ENCODE measurements at regions not wholly inside any gene's neighbourhood (a gene's known extent, or its start where the extent isn't known, plus 50 kb on each side); places are given as distances from the start of the nearest gene placed in this dataset.

- no peak for TF ChIP-seq EZH2phosphoT487 (IDR thresholded peaks at IDR 0.05; ENCODE audit: borderline replicate concordance)
- TF ChIP-seq CTCF (conservative IDR thresholded peaks at IDR 0.05; ENCODE audit: low read length), result no peak
- H3K36me3 ChIP-seq (ENCODE audit: insufficient read depth, low read length), result no peaks in the 10 kb centered on the region
- H3K79me2 ChIP-seq (ENCODE audit: insufficient read depth, low read length), result no peaks in the 10 kb centered on the region
- no peaks in the 10 kb centered on the region for H3F3A ChIP-seq (ENCODE audit: low read depth)
- no peak overlapping the region for H3K9ac ChIP-seq (ENCODE audit: low read depth, low read length, poor library complexity, severe bottlenecking)
- no peak overlapping the region for H3K4me3 ChIP-seq (ENCODE audit: low read length, poor library complexity, severe bottlenecking)
- H2AFZ ChIP-seq (ENCODE audit: low read length), result no peak overlapping the region
- no peaks in the 10 kb centered on the region for H3K9me3 ChIP-seq (ENCODE audit: insufficient read depth, low read depth, low read length)
- peaks cover 15% of the 10 kb centered on the region for H3K4me1 ChIP-seq (ENCODE audit: insufficient read depth, low read length, poor library complexity, severe bottlenecking)
- H4K20me1 ChIP-seq (ENCODE audit: insufficient read depth, low read length, poor library complexity, severe bottlenecking), result no peaks in the 10 kb centered on the region
- no peak overlapping the region for H3K4me2 ChIP-seq (ENCODE audit: low read depth, low read length, poor library complexity, severe bottlenecking)
- H3K27me3 ChIP-seq (ENCODE audit: insufficient read depth, low read length, poor library complexity, severe bottlenecking), result no peaks in the 10 kb centered on the region
- H3K9me2 ChIP-seq (replicated peaks; ENCODE audit: low read depth, low read length), result no peaks in the 10 kb centered on the region
Measured at GRCh38 chr10:30749385-30749784, 119.8 kb upstream of the LYZL2 start.

- Histone ChIP-seq H3K79me2 (ENCODE audit: insufficient read depth, low read length) (no peaks in the 10 kb centered on the region), H3F3A (ENCODE audit: low read depth) (no peaks in the 10 kb centered on the region), H3K27me3 (ENCODE audit: insufficient read depth, low read length, poor library complexity, severe bottlenecking) (no peaks in the 10 kb centered on the region), H3K9me2 (replicated peaks; ENCODE audit: low read depth, low read length) (no peaks in the 10 kb centered on the region), H3K4me3 (ENCODE audit: low read length, poor library complexity, severe bottlenecking) (no peak overlapping the region), H4K20me1 (ENCODE audit: insufficient read depth, low read length, poor library complexity, severe bottlenecking) (no peaks in the 10 kb centered on the region), H3K4me1 (ENCODE audit: insufficient read depth, low read length, poor library complexity, severe bottlenecking) (peaks cover 15% of the 10 kb centered on the region), H3K9ac (ENCODE audit: low read depth, low read length, poor library complexity, severe bottlenecking) (no peak overlapping the region), H2AFZ (ENCODE audit: low read length) (no peak overlapping the region), H3K4me2 (ENCODE audit: low read depth, low read length, poor library complexity, severe bottlenecking) (no peak overlapping the region), H3K9me3 (ENCODE audit: insufficient read depth, low read depth, low read length) (no peaks in the 10 kb centered on the region), H3K36me3 (ENCODE audit: insufficient read depth, low read length) (no peaks in the 10 kb centered on the region)
- TF ChIP-seq CTCF (conservative IDR thresholded peaks at IDR 0.05; ENCODE audit: low read length), result no peak
- no peak for TF ChIP-seq EZH2phosphoT487 (IDR thresholded peaks at IDR 0.05; ENCODE audit: borderline replicate concordance)
Measured at GRCh38 chr10:30748152-30748973, 118.8 kb upstream of the LYZL2 start.

GRCh38 chr10:30747633-30748032 is 118.1 kb upstream of the LYZL2 start:
- Histone ChIP-seq H3K4me1 (ENCODE audit: insufficient read depth, low read length, poor library complexity, severe bottlenecking) (peaks cover 15% of the 10 kb centered on the region), H3K4me2 (ENCODE audit: low read depth, low read length, poor library complexity, severe bottlenecking) (no peak overlapping the region), H3K36me3 (ENCODE audit: insufficient read depth, low read length) (no peaks in the 10 kb centered on the region), H3F3A (ENCODE audit: low read depth) (no peaks in the 10 kb centered on the region), H2AFZ (ENCODE audit: low read length) (no peak overlapping the region), H3K4me3 (ENCODE audit: low read length, poor library complexity, severe bottlenecking) (no peak overlapping the region), H3K9me2 (replicated peaks; ENCODE audit: low read depth, low read length) (no peaks in the 10 kb centered on the region), H4K20me1 (ENCODE audit: insufficient read depth, low read length, poor library complexity, severe bottlenecking) (no peaks in the 10 kb centered on the region), H3K79me2 (ENCODE audit: insufficient read depth, low read length) (no peaks in the 10 kb centered on the region), H3K9me3 (ENCODE audit: insufficient read depth, low read depth, low read length) (no peaks in the 10 kb centered on the region), H3K9ac (ENCODE audit: low read depth, low read length, poor library complexity, severe bottlenecking) (no peak overlapping the region), H3K27me3 (ENCODE audit: insufficient read depth, low read length, poor library complexity, severe bottlenecking) (no peaks in the 10 kb centered on the region)
- no peak for TF ChIP-seq CTCF (conservative IDR thresholded peaks at IDR 0.05; ENCODE audit: low read length)
- TF ChIP-seq EZH2phosphoT487 (IDR thresholded peaks at IDR 0.05; ENCODE audit: borderline replicate concordance), result no peak
